Stimulated activated naive CD8-positive, alpha-beta T cell treated with anti-CD3 and anti-CD28 coated beads, Interleukin-15, amount 100 ng/mL, for 72 hours (primary cell): ENCODE measurements at regions not wholly inside any gene's neighbourhood (a gene's known extent, or its start where the extent isn't known, plus 50 kb on each side); places are given as distances from the start of the nearest gene placed in this dataset.

ENCODE experiments used
- ATAC-seq: fragments of 150-1000 bp; cut with Tn5 transposase; 2 replicates; pipeline ENCODE4 v1.10.0; 2021; ENCODE audit warnings: mild to moderate bottlenecking, moderate library complexity
- DNase-seq, 2 donors: peaks; one replicate each; pipeline ENCODE4 v3.0.0; 2021 to 2022
- H3K27ac Mint-ChIP-seq, 2 donors: one replicate each; pipeline ENCODE4 v1.8.0; 2022; ENCODE audit warnings: mild to moderate bottlenecking in 2 of 2, mixed read lengths in 2 of 2, moderate library complexity in 2 of 2
- H3K27me3 Mint-ChIP-seq: one replicate; pipeline ENCODE4 v1.8.0; 2022; ENCODE audit warnings: mixed read lengths
- H3K4me1 Mint-ChIP-seq: one replicate; pipeline ENCODE4 v1.8.0; 2022; ENCODE audit warnings: mild to moderate bottlenecking, mixed read lengths
- H3K4me3 Mint-ChIP-seq, 2 donors: one replicate each; pipeline ENCODE4 v1.8.0; 2022; ENCODE audit warnings: mild to moderate bottlenecking in 2 of 2, mixed read lengths in 2 of 2, moderate library complexity in 1 of 2
- H3K9me3 Mint-ChIP-seq, 2 donors: one replicate each; pipeline ENCODE4 v1.8.0; 2022; ENCODE audit warnings: mixed read lengths in 2 of 2

DNA sequence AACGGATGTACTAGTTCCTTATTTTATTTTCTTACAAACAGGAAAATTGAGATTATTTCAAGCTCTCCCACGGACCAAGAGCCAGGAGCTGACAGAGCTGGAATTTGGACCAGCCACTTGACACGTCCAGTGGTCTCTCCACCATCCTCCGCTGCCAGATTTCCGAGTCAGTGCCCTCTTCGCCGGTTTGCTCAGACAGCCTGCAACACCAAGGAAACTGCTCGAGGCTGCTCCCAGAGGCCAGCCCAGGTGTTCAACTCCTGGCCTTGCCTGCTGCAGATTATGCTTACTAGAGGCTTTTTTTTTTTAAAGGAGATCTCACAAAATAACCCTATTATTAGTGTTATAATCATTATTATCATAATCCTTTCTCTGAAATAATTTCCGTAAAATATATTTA, 779.8 kb downstream of the RNF144A start:
- ATAC-seq (no peak), DNase-seq (no peak)
- H3K27me3 Mint-ChIP-seq = no peaks in the 10 kb centered on the region
- peaks cover 6 to 9% of the 10 kb centered on the region in 2 donors for H3K9me3 Mint-ChIP-seq
- H3K4me3 Mint-ChIP-seq = no peak overlapping the region
- H3K27ac Mint-ChIP-seq = no peak overlapping the region
- H3K4me1 Mint-ChIP-seq = peaks cover 42% of the 10 kb centered on the region

- Mint-ChIP-seq H3K27ac (no peak overlapping the region), H3K4me3 (no peak overlapping the region), H3K27me3 (no peaks in the 10 kb centered on the region), H3K4me1 (peaks cover 27% of the 10 kb centered on the region), H3K9me3 (peaks cover 0 to 9% of the 10 kb centered on the region in 2 donors)
- ATAC-seq = no peak
- no peak for DNase-seq
These were observed 784.6 kb downstream of the RNF144A start for GRCh38 chr2:7701791-7702190.

DNA sequence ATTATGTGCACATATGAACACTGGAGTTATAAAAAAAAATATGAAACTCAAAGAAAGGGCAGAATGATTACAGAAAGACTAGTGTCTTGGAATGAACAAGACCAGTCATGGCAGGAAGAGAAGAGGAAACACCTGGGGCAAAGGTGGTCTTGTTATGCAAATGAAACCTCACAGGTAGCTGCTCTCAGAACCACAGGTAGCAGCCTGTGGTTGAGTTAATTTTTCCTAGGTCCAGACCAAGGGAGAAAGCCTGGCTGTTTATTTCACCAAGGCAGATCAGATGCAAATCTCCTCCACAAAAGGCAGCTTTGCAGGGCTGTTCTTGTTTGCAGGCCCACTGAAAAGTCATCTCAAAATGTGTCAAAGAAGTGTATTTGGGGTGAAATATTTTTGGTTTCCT, 785.8 kb downstream of the RNF144A start:
- Mint-ChIP-seq H3K4me1 (peaks cover 23% of the 10 kb centered on the region), H3K9me3 (peaks cover 0 to 9% of the 10 kb centered on the region in 2 donors), H3K27ac (no peak overlapping the region), H3K4me3 (no peak overlapping the region), H3K27me3 (no peaks in the 10 kb centered on the region)
- DNase-seq (no peak), ATAC-seq (no peak)

DNA sequence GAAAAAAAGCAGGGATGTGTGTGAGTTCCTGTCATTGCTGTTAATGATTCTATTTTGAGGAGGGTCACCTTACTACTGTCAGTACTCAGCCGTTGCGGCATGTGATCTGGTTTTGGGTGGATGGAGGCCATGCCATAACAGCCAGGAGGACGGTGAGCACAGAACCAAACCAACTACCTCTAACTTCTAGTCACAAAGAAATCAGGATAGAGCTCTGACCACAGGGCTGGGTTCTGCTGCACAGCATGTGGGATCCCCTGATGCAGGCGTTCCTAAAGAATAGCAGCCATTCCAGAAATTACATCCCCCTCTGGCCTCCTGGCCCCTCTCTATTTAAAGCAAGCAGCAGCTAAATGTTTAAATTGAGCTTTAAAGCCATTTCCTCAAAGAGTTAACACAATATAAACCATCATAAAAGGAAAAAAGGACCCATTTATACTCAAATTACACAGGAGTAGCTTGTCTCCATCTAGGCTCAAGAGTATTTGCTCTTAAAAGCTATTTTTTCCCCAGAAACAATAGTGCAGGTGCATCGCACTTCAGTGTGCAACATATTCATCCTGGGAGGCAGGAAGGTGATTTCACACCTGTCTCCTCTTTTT, 786.4 kb downstream of the RNF144A start:
- H3K27ac Mint-ChIP-seq = no peak overlapping the region
- peaks cover 0 to 9% of the 10 kb centered on the region in 2 donors for H3K9me3 Mint-ChIP-seq
- no peak for ATAC-seq
- peaks cover 23% of the 10 kb centered on the region for H3K4me1 Mint-ChIP-seq
- H3K27me3 Mint-ChIP-seq = no peaks in the 10 kb centered on the region
- no peak for DNase-seq
- no peak overlapping the region for H3K4me3 Mint-ChIP-seq

DNA sequence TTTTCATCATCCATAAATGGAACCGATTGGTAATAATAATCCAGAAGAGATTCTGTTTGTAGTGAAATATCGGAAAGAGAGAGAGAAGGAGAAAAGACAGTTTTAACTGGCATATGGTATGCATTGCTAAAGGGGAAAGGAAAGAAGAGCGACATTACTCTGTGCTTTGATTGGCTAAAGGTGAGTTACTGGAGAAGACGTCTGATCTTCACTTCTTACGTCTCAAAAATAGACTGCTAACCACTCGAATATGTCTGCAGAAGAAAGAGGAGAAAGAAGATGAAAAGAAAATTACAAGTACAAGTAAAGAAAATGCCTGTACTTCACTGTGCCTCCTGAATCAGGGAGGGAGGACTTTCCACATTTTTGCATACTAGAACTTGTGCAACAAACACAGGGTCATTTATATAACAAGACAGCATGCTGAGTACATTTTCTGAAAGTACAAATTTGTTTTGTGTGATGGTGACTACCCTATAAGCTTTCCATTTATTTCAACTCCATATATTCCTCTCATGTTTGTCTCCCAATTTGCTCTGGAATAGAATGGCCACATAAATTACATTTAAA, 787.2 kb downstream of the RNF144A start:
- DNase-seq (no peak), ATAC-seq (no peak)
- H3K4me1 Mint-ChIP-seq = peaks cover 23% of the 10 kb centered on the region
- H3K27me3 Mint-ChIP-seq = no peaks in the 10 kb centered on the region
- peaks cover 0 to 7% of the 10 kb centered on the region in 2 donors for H3K9me3 Mint-ChIP-seq
- H3K4me3 Mint-ChIP-seq = no peak overlapping the region
- no peak overlapping the region for H3K27ac Mint-ChIP-seq

GRCh38 chr2:7706791-7707190, 789.6 kb downstream of the RNF144A start:
- ATAC-seq = no peak
- Mint-ChIP-seq H3K27me3 (no peaks in the 10 kb centered on the region), H3K4me3 (no peak overlapping the region), H3K4me1 (peaks cover 32% of the 10 kb centered on the region), H3K9me3 (no peaks in the 10 kb centered on the region), H3K27ac (no peak overlapping the region)
- no peak for DNase-seq

GRCh38 chr2:7707723-7708122, 790.5 kb downstream of the RNF144A start:
- Mint-ChIP-seq H3K4me1 (peaks cover 26% of the 10 kb centered on the region), H3K27me3 (no peaks in the 10 kb centered on the region), H3K27ac (no peak overlapping the region), H3K4me3 (no peak overlapping the region), H3K9me3 (peaks cover 0 to under 1% of the 10 kb centered on the region in 2 donors)
- ATAC-seq (no peak), DNase-seq (no peak)

GRCh38 chr2:7709907-7710306, 792.7 kb downstream of the RNF144A start:
- Mint-ChIP-seq H3K9me3 (peaks cover 4 to 8% of the 10 kb centered on the region in 2 donors), H3K27me3 (no peaks in the 10 kb centered on the region), H3K4me3 (no peak overlapping the region), H3K4me1 (peaks cover 15% of the 10 kb centered on the region), H3K27ac (no peak overlapping the region)
- ATAC-seq (no peak), DNase-seq (no peak)

GRCh38 chr2:7711167-7711566, 794.0 kb downstream of the RNF144A start:
- no peak for DNase-seq
- Mint-ChIP-seq H3K4me3 (no peak overlapping the region), H3K27ac (no peak overlapping the region), H3K27me3 (no peaks in the 10 kb centered on the region), H3K4me1 (peaks cover 10% of the 10 kb centered on the region), H3K9me3 (peaks cover 4 to 8% of the 10 kb centered on the region in 2 donors)
- ATAC-seq = no peak

- ATAC-seq (no peak), DNase-seq (no peak)
- no peak overlapping the region for H3K27ac Mint-ChIP-seq
- H3K27me3 Mint-ChIP-seq = no peaks in the 10 kb centered on the region
- H3K4me3 Mint-ChIP-seq = no peak overlapping the region
- H3K4me1 Mint-ChIP-seq = peaks cover 20% of the 10 kb centered on the region
- H3K9me3 Mint-ChIP-seq = peaks cover 0 to 8% of the 10 kb centered on the region in 2 donors
These were observed 802.7 kb downstream of the RNF144A start for GRCh38 chr2:7719876-7720275.

GRCh38 chr2:7721413-7721995, 804.3 kb downstream of the RNF144A start:
- peaks cover 0 to 8% of the 10 kb centered on the region in 2 donors for H3K9me3 Mint-ChIP-seq
- H3K4me3 Mint-ChIP-seq = no peak overlapping the region
- peaks cover 32% of the 10 kb centered on the region for H3K4me1 Mint-ChIP-seq
- DNase-seq = no peak
- H3K27me3 Mint-ChIP-seq = no peaks in the 10 kb centered on the region
- ATAC-seq = no peak
- H3K27ac Mint-ChIP-seq = no peak overlapping the region

- H3K27ac Mint-ChIP-seq = no peak overlapping the region
- ATAC-seq (no peak), DNase-seq (no peak)
- H3K27me3 Mint-ChIP-seq = no peaks in the 10 kb centered on the region
- H3K4me3 Mint-ChIP-seq = no peak overlapping the region
- peaks cover 0 to 8% of the 10 kb centered on the region in 2 donors for H3K9me3 Mint-ChIP-seq
- H3K4me1 Mint-ChIP-seq = peaks cover 32% of the 10 kb centered on the region
These were observed 805.1 kb downstream of the RNF144A start for GRCh38 chr2:7722212-7722910.

GRCh38 chr2:7724336-7724735, 807.1 kb downstream of the RNF144A start:
- H3K4me1 Mint-ChIP-seq = peaks cover 33% of the 10 kb centered on the region
- no peaks in the 10 kb centered on the region for H3K27me3 Mint-ChIP-seq
- H3K27ac Mint-ChIP-seq = peak overlapping the region; percentile 80 to 99
- ATAC-seq (no peak), DNase-seq (no peak)
- H3K4me3 Mint-ChIP-seq = peak overlapping the region in 1 of 2 donors; percentile 89
- peaks cover 0 to 4% of the 10 kb centered on the region in 2 donors for H3K9me3 Mint-ChIP-seq

DNA sequence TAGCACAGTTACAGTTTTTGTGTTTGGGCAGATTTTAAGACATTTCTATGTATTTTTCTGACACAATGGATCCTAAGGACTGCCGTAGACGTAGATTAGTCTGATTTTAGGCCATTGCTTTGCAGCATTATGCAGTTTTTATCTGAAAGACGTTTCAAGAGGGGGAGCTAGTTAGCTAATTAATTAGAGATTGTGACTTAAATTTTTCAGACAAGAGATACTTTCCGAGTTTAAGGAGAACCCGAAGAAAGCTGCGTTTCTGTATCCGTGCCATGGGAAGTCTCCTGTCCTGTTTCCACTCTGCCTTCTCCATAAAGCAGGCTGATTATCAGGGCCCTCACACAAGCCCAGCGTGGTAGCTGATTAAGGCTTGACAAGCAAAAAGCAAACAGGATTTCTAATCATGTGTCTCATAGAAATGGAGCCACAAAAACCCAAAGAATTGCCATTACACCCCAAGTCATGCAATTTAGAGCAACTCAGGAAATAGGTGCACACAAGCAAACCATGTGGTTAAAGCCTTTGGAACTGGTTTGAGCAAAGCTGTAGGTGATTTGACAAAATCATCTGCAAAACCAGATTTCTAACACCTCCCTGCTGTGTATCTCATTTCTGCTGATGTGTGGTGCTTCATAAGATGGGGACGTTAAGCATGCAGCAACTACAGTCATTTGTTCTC, 808.1 kb downstream of the RNF144A start:
- H3K27ac Mint-ChIP-seq = peak overlapping the region; percentile 94 to 99
- H3K4me3 Mint-ChIP-seq = peak overlapping the region; percentile 74 to 89
- H3K9me3 Mint-ChIP-seq = peaks cover 0 to 4% of the 10 kb centered on the region in 2 donors
- no peaks in the 10 kb centered on the region for H3K27me3 Mint-ChIP-seq
- DNase-seq = peak; percentile 33 to 67
- ATAC-seq = peak; percentile 88
- peaks cover 29% of the 10 kb centered on the region for H3K4me1 Mint-ChIP-seq

DNA sequence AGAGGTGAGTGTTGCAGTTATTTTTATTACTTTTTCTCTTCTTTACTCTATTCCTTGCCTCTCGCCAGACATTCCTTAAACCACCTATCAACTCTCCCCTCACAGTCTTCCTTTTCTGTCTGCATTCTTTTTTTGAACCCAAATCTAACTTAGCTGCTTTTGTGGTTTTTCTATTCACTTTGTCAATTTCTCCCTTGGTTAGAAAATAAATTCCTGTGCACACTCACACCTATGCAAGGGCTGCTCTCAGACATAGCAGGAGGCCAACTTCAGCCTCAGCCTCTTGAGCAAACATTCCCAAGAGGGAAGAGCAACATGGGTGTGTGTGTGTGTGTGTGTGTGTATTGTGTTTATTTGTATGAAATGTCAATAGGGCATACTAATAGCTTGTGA, 808.6 kb downstream of the RNF144A start:
- H3K27ac Mint-ChIP-seq = peak overlapping the region; percentile 94 to 99
- peaks cover 29% of the 10 kb centered on the region for H3K4me1 Mint-ChIP-seq
- DNase-seq = no peak
- H3K4me3 Mint-ChIP-seq = peak overlapping the region; percentile 74 to 89
- no peaks in the 10 kb centered on the region for H3K27me3 Mint-ChIP-seq
- peaks cover 0 to 4% of the 10 kb centered on the region in 2 donors for H3K9me3 Mint-ChIP-seq
- no peak for ATAC-seq
